ENCODE measurements at regions not wholly inside any gene's neighbourhood (a gene's known extent, or its start where the extent isn't known, plus 50 kb on each side); places are given as distances from the start of the nearest gene placed in this dataset.

DNA sequence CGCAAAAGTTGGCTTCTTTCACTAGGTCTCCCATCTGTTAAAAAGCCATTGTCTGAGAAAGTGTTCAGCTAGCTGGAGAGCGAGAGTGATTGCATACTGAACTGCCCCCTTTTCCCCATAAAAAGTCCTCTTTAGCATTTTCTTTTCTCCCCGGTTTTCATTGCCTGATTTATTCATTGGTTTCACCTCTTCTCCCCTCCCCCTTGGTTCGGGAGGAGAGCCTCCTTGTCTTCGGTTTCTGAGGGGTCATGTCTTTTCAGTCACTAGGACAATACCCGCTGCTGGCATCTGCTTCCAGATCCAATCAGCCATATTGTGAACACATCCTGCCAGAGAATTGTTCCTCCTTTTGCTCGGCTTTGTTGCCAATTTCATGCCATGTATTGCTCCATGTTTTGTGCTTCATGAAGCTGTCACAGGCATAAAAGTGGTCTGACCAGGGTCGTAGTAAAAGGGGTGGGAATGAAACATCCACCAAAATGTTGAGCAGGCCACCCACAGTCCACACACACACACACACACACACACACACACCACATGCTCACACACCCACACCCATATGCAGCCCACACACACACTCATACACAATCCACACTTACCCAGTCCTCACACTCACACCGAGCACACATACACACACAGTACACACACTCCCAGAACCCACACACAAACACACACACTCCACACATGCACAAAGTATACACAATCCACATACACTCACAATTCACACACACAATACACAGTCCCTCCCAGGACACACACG lies 136.0 kb downstream of the NKX6-1 start:
- no peak overlapping the region for H3K4me3 ChIP-seq (ENCODE audit: low read depth, low read length)
- no peak for TF ChIP-seq POLR2A (IDR thresholded peaks at IDR 0.05; ENCODE audit: extremely low read depth, insufficient read length)
- TF ChIP-seq, protein P1, sequence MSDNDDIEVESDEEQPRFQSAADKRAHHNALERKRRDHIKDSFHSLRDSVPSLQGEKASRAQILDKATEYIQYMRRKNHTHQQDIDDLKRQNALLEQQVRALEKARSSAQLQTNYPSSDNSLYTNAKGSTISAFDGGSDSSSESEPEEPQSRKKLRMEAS (IDR thresholded peaks at IDR 0.05; ENCODE audit: low read depth, low read length): no peak
- TF ChIP-seq MYC (IDR thresholded peaks at IDR 0.05; ENCODE audit: low read depth, low read length): no peak
- no peak for TF ChIP-seq CTCF (IDR thresholded peaks at IDR 0.05; ENCODE audit: low read depth, low read length)
- no peak for DNase-seq (ENCODE audit: low read depth)

GRCh38 chr4:84342161-84342560 lies 156.9 kb downstream of the NKX6-1 start:
- no peak for DNase-seq (ENCODE audit: low read depth)
- no peak overlapping the region for H3K4me3 ChIP-seq (ENCODE audit: low read depth, low read length)
- no peak for TF ChIP-seq CTCF (IDR thresholded peaks at IDR 0.05; ENCODE audit: low read depth, low read length)
- TF ChIP-seq, protein P1 (IDR thresholded peaks at IDR 0.05; ENCODE audit: low read depth, low read length): no peak
- TF ChIP-seq MYC (IDR thresholded peaks at IDR 0.05; ENCODE audit: low read depth, low read length): no peak

DNA sequence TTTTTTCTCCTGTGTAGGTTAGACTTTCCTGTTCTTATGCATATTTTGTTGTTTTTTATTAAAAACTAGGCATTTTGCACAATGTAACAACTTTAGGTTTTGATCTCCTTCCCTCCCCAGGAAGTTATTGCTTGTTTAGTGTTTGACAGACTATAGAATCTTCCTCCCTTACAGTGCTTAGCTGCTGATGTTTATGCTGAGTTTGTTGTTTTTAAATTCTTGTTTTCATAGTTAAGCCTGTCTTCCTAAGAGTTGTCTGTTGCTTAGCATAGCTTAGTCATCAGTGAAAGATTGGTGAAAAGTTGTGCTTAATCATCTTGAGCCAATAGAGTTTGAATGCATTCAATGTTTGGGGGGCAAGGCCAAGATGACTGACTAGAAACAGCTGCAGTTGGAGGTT lies 157.5 kb downstream of the NKX6-1 start:
- TF ChIP-seq POLR2A (IDR thresholded peaks at IDR 0.05; ENCODE audit: extremely low read depth, insufficient read length): no peak
- TF ChIP-seq, protein P1 (IDR thresholded peaks at IDR 0.05; ENCODE audit: low read depth, low read length): no peak
- TF ChIP-seq CTCF (IDR thresholded peaks at IDR 0.05; ENCODE audit: low read depth, low read length): no peak
- no peak for TF ChIP-seq MYC (IDR thresholded peaks at IDR 0.05; ENCODE audit: low read depth, low read length)
- no peak overlapping the region for H3K4me3 ChIP-seq (ENCODE audit: low read depth, low read length)
- DNase-seq (ENCODE audit: low read depth): no peak

- no peak overlapping the region for H3K4me3 ChIP-seq (ENCODE audit: low read depth, low read length)
- DNase-seq (ENCODE audit: low read depth): no peak
- no peak for TF ChIP-seq MYC (IDR thresholded peaks at IDR 0.05; ENCODE audit: low read depth, low read length)
- TF ChIP-seq CTCF (IDR thresholded peaks at IDR 0.05; ENCODE audit: low read depth, low read length): no peak
- TF ChIP-seq POLR2A (IDR thresholded peaks at IDR 0.05; ENCODE audit: extremely low read depth, insufficient read length): no peak
- TF ChIP-seq, protein P1 (IDR thresholded peaks at IDR 0.05; ENCODE audit: low read depth, low read length): no peak
Observed at GRCh38 chr4:84338367-84338766, 160.7 kb downstream of the NKX6-1 start.

DNA sequence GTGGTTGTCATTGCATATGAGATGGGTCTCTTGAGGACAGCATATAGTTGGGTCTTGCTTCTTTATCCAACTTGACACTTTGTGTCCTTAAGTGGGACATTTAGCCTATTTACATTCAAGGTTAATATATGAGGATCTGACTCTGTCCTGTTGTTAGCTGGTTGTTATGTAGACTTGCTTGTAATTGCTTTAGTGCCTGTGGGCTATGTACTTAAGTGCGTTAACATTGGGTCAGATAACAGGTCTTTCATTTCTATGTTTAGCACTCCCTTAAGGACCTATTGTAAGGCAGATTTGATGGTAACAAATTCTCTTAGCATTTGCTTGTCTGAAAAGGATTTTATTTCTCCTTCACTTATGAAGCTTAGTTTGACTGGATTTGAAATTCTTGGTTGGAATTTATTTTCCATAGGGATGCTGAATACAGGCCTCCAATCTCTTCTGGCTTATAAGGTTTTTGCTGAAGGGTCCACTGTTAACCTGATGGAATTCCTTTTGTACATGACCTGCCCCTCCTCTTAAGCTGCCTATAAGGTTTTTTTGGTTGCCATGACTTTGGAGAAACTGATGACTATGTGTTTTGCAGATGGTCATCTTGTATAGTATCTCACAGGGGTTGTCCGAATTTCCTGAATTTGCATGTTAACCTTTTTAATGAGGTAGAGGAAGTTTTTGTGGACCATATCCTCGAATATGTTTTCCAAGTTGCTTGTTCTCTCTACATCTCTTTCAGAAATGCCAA lies 162.0 kb downstream of the NKX6-1 start:
- DNase-seq (ENCODE audit: low read depth): no peak
- H3K4me3 ChIP-seq (ENCODE audit: low read depth, low read length): no peak overlapping the region
- TF ChIP-seq CTCF (IDR thresholded peaks at IDR 0.05; ENCODE audit: low read depth, low read length): no peak
- TF ChIP-seq MYC (IDR thresholded peaks at IDR 0.05; ENCODE audit: low read depth, low read length): no peak
- TF ChIP-seq, protein P1 (IDR thresholded peaks at IDR 0.05; ENCODE audit: low read depth, low read length): no peak
- no peak for TF ChIP-seq POLR2A (IDR thresholded peaks at IDR 0.05; ENCODE audit: extremely low read depth, insufficient read length)
